ENCODE measurements at regions not wholly inside any gene's neighbourhood (a gene's known extent, or its start where the extent isn't known, plus 50 kb on each side); places are given as distances from the start of the nearest gene placed in this dataset.

- no peak for TF ChIP-seq REST (IDR thresholded peaks at IDR 0.05; ENCODE audit: unreplicated experiment)
Measured at GRCh38 chr2:196369967-196370366, 198.6 kb upstream of the STK17B start (continued).

GRCh38 chr2:196370381-196370780, 199.0 kb upstream of the STK17B start:
- Histone ChIP-seq H3K4me3 (no peak overlapping the region), H3K27ac (ENCODE audit: low read depth) (no peak overlapping the region), H3K36me3 (ENCODE audit: insufficient read depth) (no peaks in the 10 kb centered on the region), H3K4me2 (no peak overlapping the region), H4K20me1 (replicated peaks; ENCODE audit: insufficient read depth) (no peaks in the 10 kb centered on the region; the same call in 1 of the 2 replicates), H3K27me3 (ENCODE audit: insufficient read depth) (no peaks in the 10 kb centered on the region), H3K79me2 (replicated peaks; ENCODE audit: insufficient read depth) (no peaks in the 10 kb centered on the region), H3K9me2 (ENCODE audit: insufficient read depth) (no peaks in the 10 kb centered on the region), H2AFZ (no peak overlapping the region), H3K4me1 (ENCODE audit: insufficient read depth) (no peaks in the 10 kb centered on the region), H3F3A (replicated peaks; ENCODE audit: low read depth) (no peaks in the 10 kb centered on the region)
- no peaks in the 10 kb centered on the region for H3K36me3 Mint-ChIP-seq (ENCODE audit: low read depth)
- peak overlapping the region; percentile 88 for H3K27ac Mint-ChIP-seq
- peaks cover 2% of the 10 kb centered on the region; the same call in 1 of the 3 replicates for H3K4me1 Mint-ChIP-seq
- H3K27me3 Mint-ChIP-seq (ENCODE audit: insufficient read depth, low read depth, poor library complexity): peaks cover 6% of the 10 kb centered on the region
- H3K4me3 Mint-ChIP-seq: no peak overlapping the region
- H3K9me3 Mint-ChIP-seq: no peaks in the 10 kb centered on the region
- ATAC-seq (peak; percentile 37), DNase-seq (ENCODE audit: low spot score) (no peak)
- TF ChIP-seq ZNF331 (CRISPR knock-in tag; IDR thresholded peaks at IDR 0.05; ENCODE audit: low read depth) (no peak), STAT1 (IDR thresholded peaks at IDR 0.05; ENCODE audit: unreplicated experiment) (no peak), CTCF (conservative IDR thresholded peaks at IDR 0.05; ENCODE audit: low read depth in 2 of 2) (no peak), ZNF462 (CRISPR knock-in tag; IDR thresholded peaks at IDR 0.05) (no peak), ZNF114 (CRISPR knock-in tag; IDR thresholded peaks at IDR 0.05) (no peak), ETS1 (IDR thresholded peaks at IDR 0.05) (no peak), REST (IDR thresholded peaks at IDR 0.05; ENCODE audit: unreplicated experiment) (no peak), JUNB (IDR thresholded peaks at IDR 0.05; ENCODE audit: unreplicated experiment) (no peak), EZH2phosphoT487 (IDR thresholded peaks at IDR 0.05; ENCODE audit: unreplicated experiment) (no peak)

All from GM23338 (cell line).